DOHH2 (cell line): ENCODE measurements at regions not wholly inside any gene's neighbourhood (a gene's known extent, or its start where the extent isn't known, plus 50 kb on each side); places are given as distances from the start of the nearest gene placed in this dataset.

Experiments
- H3F3A ChIP-seq: fragments of 200-600 bp; sonication (generic), shearing (Covaris generic); 2 replicates; pipeline ENCODE4 v1.6.0; 2016; ENCODE audit warnings: antibody characterized with exemption, mild to moderate bottlenecking; ENCODE audit not compliant: control insufficient read depth, insufficient read depth
- H3K27ac ChIP-seq: fragments of 200-600 bp; sonication (generic); 2 replicates; pipeline ENCODE4 v1.5.1; 2014; ENCODE audit warnings: low read depth, mild to moderate bottlenecking, low read length, moderate library complexity
- H3K27me3 ChIP-seq: fragments of 200-600 bp; sonication (generic); 2 replicates; pipeline ENCODE4 v1.6.1; 2014; ENCODE audit warnings: mild to moderate bottlenecking, low read length, mixed read lengths; ENCODE audit not compliant: control insufficient read depth
- H3K36me3 ChIP-seq: fragments of 200-600 bp; sonication (generic); 2 replicates; pipeline ENCODE4 v1.6.1; 2014; ENCODE audit warnings: mild to moderate bottlenecking, low read length, moderate library complexity, mixed read lengths; ENCODE audit not compliant: control insufficient read depth
- H3K4me1 ChIP-seq: fragments of 200-600 bp; sonication (generic); 2 replicates; pipeline ENCODE4 v1.6.1; 2014; ENCODE audit warnings: mild to moderate bottlenecking, low read length, mixed read lengths; ENCODE audit not compliant: control insufficient read depth
- H3K4me2 ChIP-seq: fragments of 200-600 bp; sonication (generic); 2 replicates; pipeline ENCODE4 v1.6.0; 2014; ENCODE audit warnings: mild to moderate bottlenecking, low read length, moderate library complexity
- H3K4me3 ChIP-seq: fragments of 200-600 bp; sonication (generic); 2 replicates; pipeline ENCODE4 v1.5.1; 2014; ENCODE audit warnings: mild to moderate bottlenecking, low read length, mixed read lengths
- H3K79me2 ChIP-seq: fragments of 200-600 bp; sonication (generic); 2 replicates; pipeline ENCODE4 v1.6.1; 2014; ENCODE audit warnings: mild to moderate bottlenecking, low read length, mixed read lengths; ENCODE audit not compliant: control insufficient read depth
- H3K9me2 ChIP-seq: fragments of 200-600 bp; sonication (generic); replicated peaks from 2 replicates; pipeline ENCODE4 v1.6.1; 2014; ENCODE audit warnings: mild to moderate bottlenecking, low read length, mixed read lengths; ENCODE audit not compliant: control insufficient read depth
- H3K9me3 ChIP-seq: fragments of 200-600 bp; sonication (generic); 2 replicates; pipeline ENCODE4 v1.6.1; 2014; ENCODE audit warnings: antibody characterized with exemption, low read length, mixed read lengths; ENCODE audit not compliant: control insufficient read depth, insufficient read depth
- H4K20me1 ChIP-seq: fragments of 200-600 bp; sonication (generic); 2 replicates; pipeline ENCODE4 v1.6.0; 2014; ENCODE audit warnings: low read depth, mild to moderate bottlenecking, antibody characterized with exemption, low read length, moderate library complexity; ENCODE audit not compliant: control insufficient read depth, insufficient read depth
- CTCF ChIP-seq: fragments of 200-600 bp; sonication (generic); IDR thresholded peaks from one replicate; pipeline ENCODE4 v1.5.1; 2014; ENCODE audit warnings: antibody characterized with exemption, mild to moderate bottlenecking, low read depth, low read length; ENCODE audit not compliant: poor library complexity, severe bottlenecking
- EZH2phosphoT487 ChIP-seq: fragments of 200-600 bp; sonication (generic); IDR thresholded peaks from 2 replicates; pipeline ENCODE4 v1.6.1; 2017; ENCODE audit warnings: borderline replicate concordance, mild to moderate bottlenecking, antibody characterized with exemption, low read length, moderate library complexity, mixed read lengths

- no peak overlapping the region for H3K4me3 ChIP-seq
- no peak for TF ChIP-seq CTCF
- TF ChIP-seq EZH2phosphoT487: no peak
- H3K9me2 ChIP-seq: no peaks in the 10 kb centered on the region
Observed at GRCh38 chr6:67535946-67536345, 1099.1 kb upstream of the ADGRB3 start.

GRCh38 chr6:67506352-67506751, 1128.7 kb upstream of the ADGRB3 start:
- Histone ChIP-seq H3K9me2 (no peaks in the 10 kb centered on the region), H3K4me2 (no peak overlapping the region), H4K20me1 (no peaks in the 10 kb centered on the region), H3K27me3 (no peaks in the 10 kb centered on the region), H3K79me2 (no peaks in the 10 kb centered on the region), H3F3A (no peaks in the 10 kb centered on the region), H3K27ac (no peak overlapping the region), H3K9me3 (peaks cover 15% of the 10 kb centered on the region; the same call in 1 of the 2 replicates), H3K4me1 (no peaks in the 10 kb centered on the region), H3K4me3 (no peak overlapping the region), H3K36me3 (no peaks in the 10 kb centered on the region)
- TF ChIP-seq EZH2phosphoT487: no peak
- TF ChIP-seq CTCF: no peak

More at GRCh38 chr6:67535946-67536345, 1099.1 kb upstream of the ADGRB3 start:
- H4K20me1 ChIP-seq: no peaks in the 10 kb centered on the region
- H3K4me1 ChIP-seq: no peaks in the 10 kb centered on the region
- H3K9me3 ChIP-seq: peaks cover 5% of the 10 kb centered on the region; the same call in 1 of the 2 replicates
- no peak overlapping the region for H3K27ac ChIP-seq
- no peak overlapping the region for H3K4me2 ChIP-seq
- no peaks in the 10 kb centered on the region for H3F3A ChIP-seq
- no peaks in the 10 kb centered on the region for H3K27me3 ChIP-seq
- H3K79me2 ChIP-seq: no peaks in the 10 kb centered on the region
- H3K36me3 ChIP-seq: no peaks in the 10 kb centered on the region

GRCh38 chr6:67501755-67502154, 1133.3 kb upstream of the ADGRB3 start:
- H3F3A ChIP-seq: no peaks in the 10 kb centered on the region
- H3K79me2 ChIP-seq: no peaks in the 10 kb centered on the region
- H3K36me3 ChIP-seq: no peaks in the 10 kb centered on the region
- H3K9me3 ChIP-seq: peaks cover 8% of the 10 kb centered on the region; the same call in 1 of the 2 replicates
- no peak overlapping the region for H3K27ac ChIP-seq
- H3K27me3 ChIP-seq: no peaks in the 10 kb centered on the region
- TF ChIP-seq CTCF: no peak
- no peak for TF ChIP-seq EZH2phosphoT487
- no peaks in the 10 kb centered on the region for H3K4me1 ChIP-seq
- H4K20me1 ChIP-seq: no peaks in the 10 kb centered on the region
- H3K4me2 ChIP-seq: no peak overlapping the region
- no peaks in the 10 kb centered on the region for H3K9me2 ChIP-seq
- H3K4me3 ChIP-seq: no peak overlapping the region

- Histone ChIP-seq H3K27me3 (no peaks in the 10 kb centered on the region), H3F3A (no peaks in the 10 kb centered on the region), H3K4me2 (no peak overlapping the region), H3K27ac (no peak overlapping the region), H3K36me3 (no peaks in the 10 kb centered on the region), H3K9me2 (no peaks in the 10 kb centered on the region), H3K79me2 (no peaks in the 10 kb centered on the region), H4K20me1 (no peaks in the 10 kb centered on the region), H3K4me3 (no peak overlapping the region), H3K9me3 (no peaks in the 10 kb centered on the region), H3K4me1 (no peaks in the 10 kb centered on the region)
- TF ChIP-seq EZH2phosphoT487 (no peak), CTCF (no peak)
Observed at GRCh38 chr6:67497749-67498148, 1137.3 kb upstream of the ADGRB3 start.
